NCI-H128 (cell line): ENCODE measurements at regions not wholly inside any gene's neighbourhood (a gene's known extent, or its start where the extent isn't known, plus 50 kb on each side); places are given as distances from the start of the nearest gene placed in this dataset.

ENCODE experiments used
- DNase-seq: peaks from one replicate; lab custom pipeline; 2025; ENCODE audit not compliant: unreplicated experiment; lab: John Stamatoyannopoulos, UW

DNA sequence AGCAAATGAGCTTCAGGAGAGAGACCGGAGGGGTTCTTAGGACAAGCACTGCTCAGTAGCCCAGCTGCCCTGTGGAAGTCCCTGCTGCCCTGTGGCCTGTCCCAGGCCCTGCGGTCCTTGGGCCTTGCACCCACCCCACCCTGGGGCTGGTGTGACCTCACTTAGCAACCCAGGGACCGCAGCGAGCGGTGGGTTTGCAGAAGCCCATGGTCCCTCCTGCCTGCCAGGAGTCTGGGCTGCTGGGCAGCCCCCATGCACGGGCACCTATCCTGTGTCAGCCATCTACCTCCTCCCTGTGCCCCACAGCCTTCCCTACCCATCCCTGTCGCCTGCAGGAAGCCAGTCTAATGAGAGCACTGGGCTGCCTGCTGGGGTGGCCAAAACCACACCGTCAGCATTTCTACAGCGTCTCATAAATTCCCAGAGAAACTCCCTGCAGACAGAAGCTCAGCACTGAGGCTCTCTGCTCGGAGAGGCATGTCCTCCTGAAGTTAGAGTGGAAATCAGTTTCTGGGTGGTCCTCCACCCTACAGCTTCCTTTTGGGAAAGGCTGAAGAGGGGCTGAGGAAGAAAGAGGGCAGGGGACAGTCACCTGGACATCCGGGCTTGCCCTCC, 231.1 kb upstream of the HS6ST1 start:
- no peak for DNase-seq

- DNase-seq: no peak
Observed at GRCh38 chr2:128550389-128550788, 231.7 kb upstream of the HS6ST1 start.

DNA sequence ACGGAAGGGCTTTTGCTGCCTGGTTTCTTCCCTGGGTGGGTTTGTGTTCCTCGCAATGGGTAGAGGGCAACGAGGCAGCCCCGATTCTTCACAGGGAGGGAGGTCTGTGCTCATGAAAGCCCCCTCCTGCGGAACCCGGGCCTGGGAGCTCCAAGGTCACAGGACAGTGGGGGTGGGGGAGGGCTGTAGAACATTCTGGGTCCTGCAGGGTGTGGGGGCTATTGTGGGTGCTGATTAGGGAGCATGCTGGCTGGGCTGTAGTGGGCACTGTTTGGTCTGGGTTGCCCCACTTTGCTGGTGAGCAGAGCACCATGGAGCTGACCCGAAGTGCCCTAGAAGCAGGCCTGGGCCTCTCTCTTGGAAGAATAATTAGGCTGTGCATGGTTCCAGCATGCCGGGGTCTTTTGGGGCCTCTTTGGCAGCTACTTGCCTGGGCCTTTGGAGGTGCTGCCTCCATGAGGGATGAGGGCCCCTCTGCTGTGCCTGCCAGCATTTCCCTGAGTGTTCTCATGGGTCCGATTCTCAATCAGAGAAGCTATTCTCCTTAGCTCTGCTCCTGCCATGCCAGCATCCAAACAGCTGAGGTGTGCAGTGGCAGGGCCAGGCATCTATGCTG, 232.2 kb upstream of the HS6ST1 start:
- no peak for DNase-seq

GRCh38 chr2:128551435-128551834, 232.8 kb upstream of the HS6ST1 start:
- no peak for DNase-seq

GRCh38 chr2:128552141-128552805, 233.6 kb upstream of the HS6ST1 start:
- no peak for DNase-seq

DNA sequence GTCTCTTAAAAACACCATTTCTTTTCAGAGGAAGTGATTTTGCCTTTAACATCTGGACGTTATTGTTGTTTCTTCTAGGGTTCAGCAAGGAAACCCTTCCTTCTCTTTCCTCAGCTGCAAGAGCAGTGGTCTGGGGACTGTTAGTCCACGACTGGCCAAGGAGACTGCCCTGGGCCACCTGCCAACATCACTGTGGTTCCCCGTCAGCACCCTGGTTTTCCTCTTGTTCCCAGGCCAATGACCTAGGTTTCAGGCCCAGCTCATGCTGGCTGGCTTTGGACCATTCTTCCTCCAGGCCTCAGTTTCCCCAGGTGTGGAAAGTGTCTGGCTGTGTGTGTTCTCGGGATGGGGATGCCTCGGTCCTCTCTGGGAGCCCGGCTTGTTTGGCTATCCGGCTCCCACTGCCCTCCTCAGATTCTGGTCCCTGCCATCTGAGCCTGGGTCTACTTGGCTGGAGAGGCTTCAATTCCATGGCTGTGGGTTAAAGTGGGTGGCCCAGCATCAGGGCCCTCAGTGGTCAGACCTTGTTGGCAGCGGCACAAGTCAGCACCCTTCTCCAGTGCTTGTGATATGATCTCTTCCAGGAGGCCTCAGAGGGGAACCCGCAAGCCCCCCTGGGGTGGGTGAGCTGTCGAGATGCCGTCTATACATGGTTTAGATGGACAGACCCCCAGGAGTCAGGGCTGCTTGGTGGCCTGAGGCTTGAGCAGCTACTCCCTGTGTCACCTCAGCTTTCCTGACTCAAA, 234.3 kb upstream of the HS6ST1 start:
- no peak for DNase-seq

DNA sequence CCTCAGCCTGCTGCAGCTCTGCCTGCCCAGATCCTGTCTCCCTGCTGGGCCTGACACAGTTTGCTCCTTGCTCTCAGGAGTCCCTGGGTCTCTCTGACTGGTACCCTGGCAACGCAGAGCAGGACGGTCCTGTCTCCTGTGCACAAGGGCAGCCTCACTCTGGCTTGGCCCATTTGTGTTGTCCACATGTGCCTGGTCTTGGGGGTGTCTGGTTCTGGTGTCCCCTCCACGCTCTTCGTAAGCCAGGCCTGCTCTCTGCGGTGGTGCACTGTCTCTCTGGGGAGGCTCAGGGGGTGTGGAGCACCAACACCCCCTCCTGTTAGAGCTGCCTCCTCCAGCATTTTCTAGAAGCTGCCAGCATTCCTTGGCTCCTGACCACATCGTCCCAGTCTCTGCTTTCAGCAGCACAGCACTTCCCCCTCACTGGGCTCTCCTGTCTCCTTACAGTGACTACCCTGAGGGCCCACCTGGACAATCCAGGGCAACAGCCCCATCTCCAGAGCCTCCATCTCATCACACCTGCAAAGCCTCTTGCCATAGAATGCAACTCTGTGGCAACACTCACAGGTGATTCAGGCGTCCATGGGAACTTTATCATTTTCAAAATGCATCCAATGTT, 235.6 kb upstream of the HS6ST1 start:
- no peak for DNase-seq

GRCh38 chr2:128555433-128555832, 236.8 kb upstream of the HS6ST1 start:
- no peak for DNase-seq

DNA sequence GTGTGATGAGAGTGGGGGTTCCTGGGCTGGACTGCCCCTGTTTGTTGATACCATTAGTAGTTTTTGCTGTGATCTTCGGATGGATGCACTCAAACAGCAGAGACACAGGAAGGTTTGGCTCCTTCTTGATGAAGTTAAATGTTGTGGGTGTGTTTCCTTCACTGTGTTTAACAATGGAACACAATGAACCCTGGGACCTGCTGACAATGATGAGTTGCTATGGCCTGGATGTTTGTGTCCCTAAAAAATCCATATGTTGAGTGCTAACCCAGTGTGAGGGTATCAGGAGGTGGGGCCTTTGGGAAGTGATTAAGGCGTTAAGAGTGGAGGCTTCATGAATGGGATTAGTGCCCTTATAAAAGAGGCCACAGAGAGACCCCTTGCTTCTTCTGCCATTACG, 237.4 kb upstream of the HS6ST1 start:
- no peak for DNase-seq

GRCh38 chr2:128556633-128557032, 238.0 kb upstream of the HS6ST1 start:
- no peak for DNase-seq

- no peak for DNase-seq
Observed at GRCh38 chr2:128557069-128557468, 238.4 kb upstream of the HS6ST1 start.

GRCh38 chr2:128557831-128558241, 239.2 kb upstream of the HS6ST1 start:
- DNase-seq: no peak

DNA sequence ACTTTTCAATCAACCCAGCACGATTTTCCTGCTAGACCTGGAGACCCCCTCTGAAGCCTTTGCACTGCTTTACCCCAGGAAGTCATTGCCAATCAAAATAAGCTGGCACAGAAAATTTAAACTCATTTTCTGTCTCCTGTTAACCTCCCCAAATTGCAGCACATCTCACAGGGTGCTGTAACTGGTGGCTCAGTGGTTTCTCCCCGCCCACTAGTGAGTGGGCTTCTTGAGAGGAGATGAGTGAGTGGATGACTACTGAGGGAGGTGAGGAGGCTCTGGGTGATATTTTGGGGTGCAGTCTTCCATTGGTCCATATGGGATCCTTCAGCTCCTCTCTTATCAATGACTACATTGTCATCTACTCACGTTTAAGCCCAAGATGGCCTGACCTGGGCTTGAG, 239.8 kb upstream of the HS6ST1 start:
- DNase-seq: no peak

- DNase-seq: no peak
Observed at GRCh38 chr2:128558895-128559532, 240.3 kb upstream of the HS6ST1 start.

GRCh38 chr2:128559533-128560515, 241.2 kb upstream of the HS6ST1 start:
- DNase-seq: no peak

DNA sequence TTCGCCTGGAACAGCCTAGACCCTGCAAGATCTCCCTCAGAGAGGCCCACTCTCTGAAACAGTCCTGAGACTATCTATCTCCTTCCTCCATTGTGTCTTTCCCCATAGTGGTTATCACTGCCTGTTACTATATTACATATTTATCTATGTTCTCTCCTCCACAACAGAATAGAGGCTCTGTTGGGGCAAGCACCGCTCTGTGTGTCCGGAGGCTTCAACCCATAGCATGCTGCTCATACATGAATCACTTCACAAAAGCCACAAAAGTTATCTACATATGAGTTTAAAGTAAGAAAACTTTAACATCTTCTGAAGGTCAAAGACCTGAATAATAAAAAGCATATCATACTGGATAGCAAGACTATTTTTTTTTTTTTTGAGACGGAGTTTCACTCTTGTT, 242.1 kb upstream of the HS6ST1 start:
- no peak for DNase-seq

- DNase-seq: no peak
Observed at GRCh38 chr2:128562471-128563347, 244.0 kb upstream of the HS6ST1 start.

GRCh38 chr2:128563348-128563687, 244.7 kb upstream of the HS6ST1 start:
- no peak for DNase-seq

DNA sequence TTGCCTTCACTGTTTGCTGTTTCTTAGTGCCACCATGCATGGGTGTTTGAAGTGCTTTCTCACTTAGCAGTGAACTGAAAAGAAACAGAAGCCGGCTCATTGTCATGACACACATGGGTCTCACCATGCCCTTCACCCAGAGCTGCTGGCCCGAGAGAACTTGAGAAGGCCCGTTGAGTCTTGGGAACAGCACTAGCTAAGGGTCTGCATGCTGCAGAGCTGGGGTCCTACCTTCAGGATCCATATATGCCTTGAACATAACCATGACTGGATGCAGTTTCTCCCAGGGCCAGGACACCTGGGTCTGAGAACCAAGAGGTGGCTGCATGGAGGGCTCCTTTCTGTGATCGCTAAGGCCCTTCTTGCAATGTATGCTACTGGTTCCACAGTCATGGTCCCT, 245.5 kb upstream of the HS6ST1 start:
- no peak for DNase-seq
